NCI-H526 treated with DMSO at 0.1 percent for 48 hours (cell line): ENCODE measurements at regions not wholly inside any gene's neighbourhood (a gene's known extent, or its start where the extent isn't known, plus 50 kb on each side); places are given as distances from the start of the nearest gene placed in this dataset.

Source experiments
- DNase-seq: peaks from one replicate; lab custom pipeline; 2025; lab: John Stamatoyannopoulos, UW

DNA sequence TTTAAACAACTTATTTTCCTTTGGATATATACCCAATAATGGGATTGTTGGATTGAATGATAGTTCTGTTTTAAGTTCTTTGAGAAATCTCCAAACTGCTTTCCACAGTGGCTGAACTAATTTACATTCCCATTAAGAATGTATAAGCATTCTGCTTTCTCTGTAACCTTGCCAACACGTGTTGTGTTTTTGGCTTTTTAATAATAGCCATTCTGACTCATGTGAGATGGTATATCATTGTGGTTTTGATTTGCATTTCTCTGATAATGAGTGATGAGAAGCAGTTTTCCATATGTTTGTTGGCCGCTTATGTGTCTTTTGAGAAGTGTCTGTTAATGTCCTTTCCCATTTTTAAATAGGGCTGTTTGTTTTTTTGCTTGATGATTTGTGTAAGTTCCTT, 155.6 kb upstream of the PITX2 start:
- DNase-seq = no peak

GRCh38 chr4:110780538-110780937, 157.7 kb upstream of the PITX2 start:
- no peak for DNase-seq

DNA sequence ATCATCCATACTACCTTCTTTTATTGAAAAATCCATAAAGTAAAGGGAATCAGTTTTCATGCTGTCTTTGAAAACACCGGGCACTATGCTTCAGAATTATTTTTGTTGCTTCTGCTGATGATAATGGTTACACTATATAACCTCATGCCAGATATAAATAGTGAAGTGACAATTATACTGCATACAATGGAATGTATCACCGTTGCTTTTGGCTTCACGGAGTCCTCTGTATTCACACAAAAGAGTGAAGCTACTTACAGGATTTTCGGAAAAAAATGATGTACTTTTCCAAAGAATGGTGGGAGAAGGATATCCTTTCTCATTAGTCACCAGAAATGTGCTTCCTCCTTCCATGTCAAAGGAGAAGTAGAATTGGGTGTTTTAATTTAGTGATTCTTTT, 159.1 kb upstream of the PITX2 start:
- no peak for DNase-seq

GRCh38 chr4:110787109-110787508, 164.2 kb upstream of the PITX2 start:
- DNase-seq = no peak

DNA sequence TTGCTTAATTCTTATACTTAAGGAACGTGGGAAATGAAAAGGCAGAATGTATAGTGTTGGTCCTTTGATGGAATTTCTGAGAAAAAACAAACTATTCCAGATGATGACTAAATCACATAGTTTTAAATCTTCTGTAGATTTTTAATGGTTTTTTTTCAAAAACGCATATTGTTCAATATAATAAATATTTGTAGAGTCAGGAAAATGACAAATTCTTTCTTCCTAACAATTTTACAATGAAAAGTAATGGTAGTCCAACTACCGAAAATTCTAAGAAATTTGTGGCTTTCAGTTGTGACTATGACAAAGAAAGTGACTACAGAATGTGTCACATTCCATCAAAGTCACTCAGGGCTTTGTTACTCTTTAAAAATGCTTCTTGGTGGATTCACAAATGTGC, 164.8 kb upstream of the PITX2 start:
- no peak for DNase-seq

DNA sequence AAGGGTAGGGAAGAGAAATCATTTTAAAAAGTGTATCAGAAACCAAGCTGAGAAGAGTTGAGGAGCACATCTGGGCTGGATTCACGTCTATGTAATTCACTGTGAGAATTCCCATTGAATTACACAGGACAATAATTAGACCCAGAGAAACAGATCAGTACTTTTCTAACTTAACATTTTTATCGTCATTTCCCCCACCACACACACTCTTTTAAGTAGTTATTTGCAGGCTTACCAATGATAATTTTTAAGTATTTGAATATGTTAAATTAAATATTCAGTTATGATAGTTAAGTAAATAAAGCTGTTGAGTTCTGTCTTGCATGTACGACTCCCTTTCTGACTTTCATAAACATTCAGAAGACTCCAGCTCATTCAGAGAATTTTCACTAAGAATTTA, 165.4 kb upstream of the PITX2 start:
- no peak for DNase-seq

DNA sequence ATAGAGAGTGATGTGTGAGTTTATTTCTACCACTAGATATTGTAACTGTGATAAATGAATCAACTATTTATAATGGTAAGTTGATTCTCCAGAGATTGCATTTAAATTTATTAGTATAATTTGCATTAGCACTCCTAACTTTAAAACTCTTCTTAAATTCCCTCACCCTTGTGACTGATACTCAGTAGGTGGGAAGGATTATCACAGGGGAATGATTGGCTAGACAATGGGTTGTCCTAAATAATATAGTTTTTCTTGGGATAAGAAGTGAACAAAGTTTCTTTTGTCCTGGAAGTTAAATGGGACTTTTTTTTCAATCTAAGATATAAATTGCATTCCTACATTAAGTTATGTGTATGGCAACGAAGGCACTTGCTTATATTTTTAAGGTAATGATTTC, 169.2 kb upstream of the PITX2 start:
- no peak for DNase-seq

DNA sequence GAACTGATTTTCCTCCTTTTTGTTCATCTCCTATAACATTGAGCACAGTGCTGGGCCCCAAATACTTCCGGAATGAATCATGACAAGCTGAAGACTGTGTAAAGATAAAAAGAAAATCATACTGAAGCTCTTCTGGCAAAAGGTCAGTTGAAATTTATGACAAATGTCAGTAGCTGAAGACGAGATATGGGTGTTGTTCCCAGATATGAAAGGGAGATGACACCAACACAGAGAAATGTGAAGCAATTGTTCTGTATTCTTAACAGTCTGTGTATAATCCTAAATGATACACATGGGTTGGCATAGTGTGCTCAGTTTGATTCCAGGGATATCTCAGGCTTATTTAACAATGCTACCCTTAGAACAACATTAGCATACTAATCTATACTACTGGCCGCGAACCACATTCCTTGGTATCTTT, 170.5 kb upstream of the PITX2 start:
- DNase-seq = no peak

DNA sequence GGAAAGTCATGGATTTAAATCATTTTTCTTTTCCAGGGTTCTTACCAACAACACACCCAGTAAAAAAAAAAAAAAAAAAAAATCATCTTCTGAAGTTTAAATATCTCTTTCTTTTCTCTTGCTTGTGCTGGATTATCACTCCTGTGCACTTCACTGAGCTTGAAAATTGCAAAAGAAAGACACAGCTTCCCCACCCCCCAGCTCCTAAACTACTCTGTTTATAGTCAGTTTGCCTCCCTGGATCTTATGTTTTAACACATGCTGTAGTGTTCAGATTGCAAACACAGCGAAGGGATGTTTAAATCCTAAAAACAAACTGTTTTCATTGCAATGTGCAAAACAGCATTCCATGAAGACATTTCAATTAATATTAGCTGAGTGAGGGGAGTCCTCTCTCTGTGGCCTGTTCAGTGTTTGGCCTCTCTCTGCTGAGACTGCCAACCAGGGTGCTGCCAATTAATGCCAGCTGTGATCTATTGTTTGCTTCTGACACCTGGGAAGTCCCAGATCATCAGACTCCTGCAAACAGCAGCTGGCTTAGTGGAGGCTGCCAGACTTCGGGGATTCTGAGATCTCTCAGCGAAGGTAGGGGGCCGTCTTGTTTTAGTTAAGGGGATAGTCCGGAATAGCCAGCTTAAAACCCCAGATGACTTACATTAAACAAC, 171.1 kb upstream of the PITX2 start:
- no peak for DNase-seq

DNA sequence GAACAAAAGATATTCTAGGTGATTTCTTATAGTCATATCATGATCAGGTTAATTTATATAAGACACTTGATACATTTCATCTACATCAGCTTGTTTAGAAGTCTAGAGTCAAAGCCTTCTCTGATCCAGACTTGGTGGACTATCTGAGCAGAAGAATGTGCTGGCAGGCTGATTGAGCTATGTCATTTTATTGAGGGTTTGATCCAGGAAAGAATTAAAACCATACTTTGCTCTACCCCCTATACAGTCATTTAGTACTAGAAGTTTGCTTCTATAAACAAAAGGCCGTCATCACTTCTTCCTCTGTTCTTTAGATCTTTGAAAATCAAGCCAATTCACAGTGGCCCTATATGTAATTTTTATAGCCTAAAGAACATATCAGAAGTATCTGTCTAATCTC, 173.1 kb upstream of the PITX2 start:
- no peak for DNase-seq

DNA sequence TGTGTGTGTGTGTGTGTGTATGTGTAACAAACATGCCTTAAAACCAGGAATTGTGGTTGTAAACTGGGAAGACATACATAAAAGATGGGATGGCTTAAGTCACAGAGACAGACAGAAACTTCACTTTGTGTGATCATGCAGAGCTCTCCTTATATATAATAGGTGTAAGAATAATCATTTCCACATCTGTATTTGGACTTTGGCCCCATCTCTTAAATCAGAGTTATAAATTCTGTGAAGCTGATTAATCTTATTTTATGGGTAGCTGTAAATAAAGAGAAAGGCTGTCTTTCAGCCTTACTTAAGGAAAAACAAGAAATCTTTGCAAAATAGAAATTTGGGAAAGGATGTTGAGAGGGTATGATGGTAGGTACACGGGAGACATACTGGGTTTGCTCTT, 174.6 kb upstream of the PITX2 start:
- DNase-seq = no peak

GRCh38 chr4:110798687-110799086, 175.8 kb upstream of the PITX2 start:
- no peak for DNase-seq

GRCh38 chr4:110799211-110799610, 176.3 kb upstream of the PITX2 start:
- DNase-seq = no peak

- DNase-seq = no peak
These were observed 178.7 kb upstream of the PITX2 start for GRCh38 chr4:110801591-110801990.

DNA sequence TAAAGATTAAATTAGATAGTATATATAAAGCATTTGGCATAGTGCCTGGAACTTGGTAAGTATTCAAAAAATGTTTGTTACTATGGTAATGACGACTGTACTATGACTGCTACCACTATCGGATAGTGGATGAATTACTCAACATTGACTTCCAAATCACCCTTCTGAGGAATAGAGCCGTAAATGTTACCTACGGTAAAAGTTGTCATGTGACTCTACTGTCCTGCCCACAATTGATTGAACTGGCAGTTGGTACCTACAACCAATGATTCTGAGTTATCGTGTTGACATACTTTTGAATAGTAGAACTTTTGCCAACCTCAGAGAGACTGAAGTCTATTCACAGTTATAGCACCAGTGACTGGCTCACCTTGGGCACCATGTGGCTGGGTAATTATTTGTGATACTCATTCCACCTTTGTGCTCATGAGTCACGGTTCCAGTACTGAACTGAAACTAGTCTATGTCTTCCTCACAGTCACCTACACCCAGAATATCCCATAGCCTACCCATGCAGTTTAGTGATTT, 185.5 kb upstream of the PITX2 start:
- DNase-seq = no peak

DNA sequence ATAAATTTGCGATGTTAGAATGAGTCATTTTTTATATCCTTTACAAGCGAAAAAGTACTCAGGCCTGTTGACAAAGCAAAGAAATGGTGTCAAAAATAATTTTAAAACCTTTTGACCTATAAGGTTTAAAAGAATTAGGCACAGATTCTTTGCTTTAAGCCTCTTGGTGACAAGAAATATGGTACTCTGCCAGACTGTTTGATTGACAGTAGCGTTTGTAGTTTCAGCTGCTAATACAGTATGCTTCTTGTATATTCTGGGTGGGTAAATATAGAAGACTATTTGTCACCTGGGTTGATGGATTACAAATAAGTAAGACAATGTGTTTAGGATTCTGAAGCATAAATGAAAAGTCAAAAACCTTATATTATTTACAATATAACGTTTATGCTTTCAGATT, 193.1 kb upstream of the PITX2 start:
- no peak for DNase-seq

DNA sequence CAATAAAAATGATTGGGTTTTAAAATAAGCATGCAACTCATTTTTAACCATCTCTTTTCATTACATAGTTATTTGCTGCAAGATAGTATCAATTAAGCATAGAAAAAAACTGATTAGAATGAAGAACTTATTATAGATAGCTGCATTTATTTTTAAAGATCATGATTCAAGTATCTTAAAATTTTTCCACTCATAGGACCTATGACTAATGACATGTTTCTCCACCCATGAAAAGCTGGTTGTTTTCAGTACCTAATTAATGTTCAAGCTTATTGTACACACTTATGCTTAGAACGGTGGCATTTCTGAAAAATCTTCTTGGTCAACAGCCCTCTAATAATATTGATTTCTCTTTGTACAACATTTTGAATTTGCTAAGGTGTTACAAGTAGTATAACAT, 193.5 kb upstream of the PITX2 start:
- no peak for DNase-seq

DNA sequence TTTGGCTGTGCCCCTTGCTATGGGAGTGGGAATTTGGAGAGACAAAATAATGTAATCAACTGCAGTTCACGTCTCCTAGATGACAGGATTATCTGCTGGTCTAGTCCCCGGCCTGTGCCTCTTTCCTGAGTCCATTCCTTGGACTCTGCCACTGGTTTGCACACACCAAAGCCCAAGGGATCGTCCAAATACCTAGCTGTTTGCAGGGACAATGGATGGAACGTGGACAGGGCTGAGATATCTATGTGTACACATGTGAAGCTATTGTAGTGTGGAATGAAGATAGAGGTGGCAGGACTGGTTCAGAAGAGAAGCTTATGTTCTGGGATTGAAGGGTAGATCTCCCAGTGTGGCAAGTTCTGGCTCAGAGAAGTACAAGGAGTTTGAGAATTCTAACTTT, 198.3 kb upstream of the PITX2 start:
- no peak for DNase-seq

DNA sequence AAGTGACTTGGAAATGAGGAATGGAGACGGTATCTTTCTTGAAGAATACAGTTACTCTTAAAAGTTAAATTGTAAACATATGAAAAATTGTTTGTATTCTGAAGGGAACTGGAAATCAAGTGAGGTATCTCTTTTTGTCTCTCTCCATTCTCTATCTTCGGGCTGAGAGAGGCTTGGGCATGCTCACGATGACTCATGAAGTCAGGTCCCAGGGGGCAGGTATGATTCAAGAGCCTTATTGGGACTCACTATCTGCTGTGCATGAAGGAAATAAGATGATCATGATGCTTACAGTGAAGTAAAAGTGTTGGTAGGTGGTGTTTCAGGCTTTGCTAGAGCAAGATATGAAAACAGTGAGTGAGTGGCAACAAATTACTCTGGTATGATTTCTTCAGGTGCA, 200.4 kb upstream of the PITX2 start:
- no peak for DNase-seq

- DNase-seq = no peak
These were observed 201.5 kb upstream of the PITX2 start for GRCh38 chr4:110824344-110824743.

GRCh38 chr4:110826656-110827055, 203.8 kb upstream of the PITX2 start:
- DNase-seq = no peak

DNA sequence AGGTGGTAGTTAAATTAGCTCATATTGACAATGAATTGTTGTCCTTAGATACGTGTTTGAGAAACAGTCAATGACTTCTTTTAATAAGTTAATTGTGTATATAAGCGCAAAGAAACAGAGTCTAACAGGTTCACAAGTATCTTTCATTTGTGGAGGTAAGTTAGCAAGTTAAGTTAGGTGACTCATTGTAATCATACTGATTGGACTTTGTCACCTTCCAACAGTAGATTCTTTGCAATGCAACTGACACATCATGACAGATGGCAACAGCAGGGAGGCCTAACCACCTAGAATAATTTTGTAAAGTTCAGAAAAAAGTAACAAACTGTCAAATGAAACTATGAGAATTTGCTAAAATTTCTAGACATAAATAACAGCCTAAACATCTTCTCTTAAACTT, 207.6 kb upstream of the PITX2 start:
- no peak for DNase-seq

- DNase-seq = no peak
These were observed 215.1 kb upstream of the PITX2 start for GRCh38 chr4:110837896-110838450.

DNA sequence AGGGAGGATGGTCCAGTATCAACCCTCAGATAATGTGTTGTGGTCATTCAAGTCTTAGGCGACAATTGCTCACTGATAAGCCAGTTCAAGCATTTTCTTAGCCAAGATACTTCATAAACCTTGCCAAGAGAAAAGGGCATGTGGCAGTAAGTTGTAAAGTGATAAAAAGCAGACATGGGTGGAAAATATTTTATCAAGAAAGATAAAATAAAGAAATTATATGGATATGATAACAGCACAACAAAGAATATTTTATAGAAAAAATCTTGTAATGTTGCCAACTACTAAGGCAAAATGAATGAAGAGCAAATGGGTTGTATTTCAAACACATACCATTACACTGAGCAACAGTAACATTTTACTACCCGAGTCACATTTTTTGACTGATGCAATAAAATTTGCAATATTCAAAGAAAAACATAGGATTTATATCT, 217.4 kb upstream of the PITX2 start:
- no peak for DNase-seq
